Kidney epithelial cell (primary cell): ENCODE measurements at regions not wholly inside any gene's neighbourhood (a gene's known extent, or its start where the extent isn't known, plus 50 kb on each side); places are given as distances from the start of the nearest gene placed in this dataset.

ENCODE experiments used
- DNase-seq: peaks from one replicate; pipeline ENCODE4 v3.0.0-alpha.2; 2010; ENCODE audit warnings: low read depth
- H3K27me3 ChIP-seq: 2 replicates; pipeline ENCODE4 v1.6.0; 2011; ENCODE audit warnings: low read length; ENCODE audit not compliant: control insufficient read depth, insufficient read depth
- H3K36me3 ChIP-seq: 2 replicates; pipeline ENCODE4 v1.5.1; 2011; ENCODE audit warnings: low read length; ENCODE audit not compliant: control insufficient read depth, insufficient read depth
- H3K4me3 ChIP-seq: 2 replicates; pipeline ENCODE4 v1.5.1; 2011; ENCODE audit warnings: low read depth, mild to moderate bottlenecking, control low read depth, low read length
- TF ChIP-seq, protein P1 (sequence below): IDR thresholded peaks from 2 replicates; pipeline ENCODE4 v1.5.1; 2011; ENCODE audit warnings: mild to moderate bottlenecking, moderate library complexity, low read length, control low read depth, inconsistent platforms; ENCODE audit not compliant: insufficient read depth, poor library complexity, severe bottlenecking

DNA sequence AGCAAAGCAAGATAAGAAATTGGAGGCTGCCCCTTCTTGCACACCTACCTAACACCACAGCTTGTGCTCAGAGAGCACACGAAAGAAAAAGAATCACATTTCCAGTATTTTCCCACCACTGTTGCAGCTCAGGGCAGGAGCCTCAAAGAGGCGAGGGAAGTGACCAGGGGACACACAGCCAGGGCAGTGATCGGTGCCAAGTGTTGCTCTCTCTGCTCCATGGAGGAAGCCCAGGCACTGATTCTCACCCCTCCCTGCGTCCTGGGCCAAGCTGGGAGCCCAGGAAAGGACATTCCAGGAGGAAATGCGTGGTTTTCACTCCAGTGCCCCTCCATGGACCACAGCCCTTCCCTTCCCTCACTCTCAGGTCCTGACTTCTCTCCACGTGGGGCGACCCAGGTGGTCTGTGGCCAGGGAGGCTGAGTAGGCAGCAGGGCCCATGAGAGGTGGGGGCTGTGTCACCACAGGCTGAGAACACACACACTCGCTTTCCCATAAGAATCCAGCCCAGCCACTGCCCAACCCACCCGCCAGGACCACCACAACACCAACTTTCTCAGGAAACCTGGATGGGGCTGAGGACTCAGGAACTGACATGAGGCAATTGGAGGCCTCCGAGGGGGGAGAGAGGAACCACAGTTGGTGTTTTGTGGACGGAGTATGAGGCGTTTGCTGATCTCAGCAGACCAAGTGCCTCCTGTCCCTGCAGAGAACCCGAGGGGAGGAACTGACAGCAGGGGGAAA, 81.7 kb upstream of the MAFB start:
- no peak for DNase-seq
- H3K27me3 ChIP-seq = no peaks in the 10 kb centered on the region
- H3K36me3 ChIP-seq = no peaks in the 10 kb centered on the region
- no peak overlapping the region for H3K4me3 ChIP-seq
- TF ChIP-seq, protein P1, sequence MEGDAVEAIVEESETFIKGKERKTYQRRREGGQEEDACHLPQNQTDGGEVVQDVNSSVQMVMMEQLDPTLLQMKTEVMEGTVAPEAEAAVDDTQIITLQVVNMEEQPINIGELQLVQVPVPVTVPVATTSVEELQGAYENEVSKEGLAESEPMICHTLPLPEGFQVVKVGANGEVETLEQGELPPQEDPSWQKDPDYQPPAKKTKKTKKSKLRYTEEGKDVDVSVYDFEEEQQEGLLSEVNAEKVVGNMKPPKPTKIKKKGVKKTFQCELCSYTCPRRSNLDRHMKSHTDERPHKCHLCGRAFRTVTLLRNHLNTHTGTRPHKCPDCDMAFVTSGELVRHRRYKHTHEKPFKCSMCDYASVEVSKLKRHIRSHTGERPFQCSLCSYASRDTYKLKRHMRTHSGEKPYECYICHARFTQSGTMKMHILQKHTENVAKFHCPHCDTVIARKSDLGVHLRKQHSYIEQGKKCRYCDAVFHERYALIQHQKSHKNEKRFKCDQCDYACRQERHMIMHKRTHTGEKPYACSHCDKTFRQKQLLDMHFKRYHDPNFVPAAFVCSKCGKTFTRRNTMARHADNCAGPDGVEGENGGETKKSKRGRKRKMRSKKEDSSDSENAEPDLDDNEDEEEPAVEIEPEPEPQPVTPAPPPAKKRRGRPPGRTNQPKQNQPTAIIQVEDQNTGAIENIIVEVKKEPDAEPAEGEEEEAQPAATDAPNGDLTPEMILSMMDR = no peak

GRCh38 chr20:40771308-40771610, 82.2 kb upstream of the MAFB start:
- H3K36me3 ChIP-seq = no peaks in the 10 kb centered on the region
- DNase-seq = no peak
- H3K4me3 ChIP-seq = no peak overlapping the region
- TF ChIP-seq, protein P1 = no peak
- H3K27me3 ChIP-seq = no peaks in the 10 kb centered on the region

- Histone ChIP-seq H3K4me3 (no peak overlapping the region), H3K36me3 (no peaks in the 10 kb centered on the region), H3K27me3 (no peaks in the 10 kb centered on the region)
- DNase-seq = no peak
- TF ChIP-seq, protein P1 = no peak
Observed at GRCh38 chr20:40771848-40772511, 82.9 kb upstream of the MAFB start.

GRCh38 chr20:40773376-40773775, 84.3 kb upstream of the MAFB start:
- Histone ChIP-seq H3K4me3 (no peak overlapping the region), H3K27me3 (no peaks in the 10 kb centered on the region), H3K36me3 (no peaks in the 10 kb centered on the region)
- TF ChIP-seq, protein P1 = no peak
- DNase-seq = no peak

GRCh38 chr20:40774252-40774651, 85.2 kb upstream of the MAFB start:
- Histone ChIP-seq H3K27me3 (no peaks in the 10 kb centered on the region), H3K4me3 (no peak overlapping the region), H3K36me3 (no peaks in the 10 kb centered on the region)
- DNase-seq = no peak
- TF ChIP-seq, protein P1 = no peak

GRCh38 chr20:40775561-40776146, 86.6 kb upstream of the MAFB start:
- H3K36me3 ChIP-seq = no peaks in the 10 kb centered on the region
- no peak overlapping the region for H3K4me3 ChIP-seq
- no peak for DNase-seq
- TF ChIP-seq, protein P1 = no peak
- H3K27me3 ChIP-seq = no peaks in the 10 kb centered on the region
